ENCODE measurements at regions not wholly inside any gene's neighbourhood (a gene's known extent, or its start where the extent isn't known, plus 50 kb on each side); places are given as distances from the start of the nearest gene placed in this dataset.
A peak's percentile ranks its signal among the peaks of the same experiment; 100 is the strongest.
"Not testable (repeated sequence)": the region's sequence is repeated elsewhere in the genome, so short reads cannot be mapped to it uniquely, and the experiment has no call there.

DNA sequence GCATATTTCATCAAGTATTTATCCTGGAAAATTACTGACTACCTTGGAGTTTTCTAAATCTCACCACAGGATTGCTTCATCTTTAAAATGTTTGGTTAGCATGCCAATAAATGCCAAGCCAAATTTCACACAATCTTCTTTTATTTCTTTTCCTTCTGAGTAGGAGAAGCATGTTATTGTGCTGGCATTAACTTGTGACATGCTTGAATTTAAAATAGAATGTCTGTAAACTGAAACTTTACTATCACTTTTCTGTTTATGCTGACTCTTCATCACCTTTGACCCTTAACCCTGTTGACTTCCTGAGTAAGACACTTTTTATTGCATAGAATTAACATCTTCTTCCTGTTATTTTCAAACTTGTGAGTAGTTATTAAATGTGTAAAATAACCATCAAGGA lies 56.2 kb upstream of the LRRTM4 start:
- Mint-ChIP-seq H3K36me3 (ENCODE audit: insufficient read depth) (no peaks in the 10 kb centered on the region), H3K4me3 (ENCODE audit: low read depth) (no peak overlapping the region), H3K27ac (no peak overlapping the region), H3K4me1 (ENCODE audit: low read depth) (no peaks in the 10 kb centered on the region), H3K9me3 (ENCODE audit: low read depth) (no peaks in the 10 kb centered on the region), H3K27me3 (no peaks in the 10 kb centered on the region)
- TF ChIP-seq CTCF (IDR thresholded peaks at IDR 0.05; ENCODE audit: unreplicated experiment): no peak
- DNase-seq (ENCODE audit: low spot score, unreplicated experiment): no peak

DNA sequence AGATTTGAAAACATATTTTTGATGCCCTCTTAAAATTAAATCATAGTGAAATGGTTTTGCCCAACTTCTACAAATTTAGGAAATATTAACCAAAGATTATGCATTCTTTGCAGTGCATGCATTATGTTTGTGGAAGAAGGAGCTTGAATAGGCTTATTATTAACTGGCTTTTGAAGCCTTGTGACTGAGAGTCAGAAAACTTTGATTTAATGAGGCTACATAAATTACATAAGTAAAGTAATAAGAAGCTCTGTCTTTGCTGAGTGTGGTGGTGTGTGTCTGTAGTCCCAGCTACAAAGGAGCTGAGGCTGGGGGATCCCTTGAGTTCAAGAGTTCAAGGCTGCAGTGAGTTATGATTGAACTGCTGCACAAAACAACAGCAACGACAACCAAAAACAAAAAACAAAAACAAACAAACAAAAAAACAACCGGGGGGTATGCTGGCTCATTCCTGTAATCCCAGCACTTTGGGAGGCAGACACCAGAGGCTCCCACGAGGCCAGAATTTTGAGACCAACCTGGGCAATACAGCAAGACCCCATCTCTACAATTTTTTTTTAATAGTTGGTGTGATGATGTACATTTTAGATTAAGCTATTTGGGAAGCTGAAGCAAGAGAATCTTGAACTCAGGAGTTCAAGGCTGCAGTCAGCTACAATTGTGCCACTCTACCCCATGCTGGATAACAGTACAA lies 57.0 kb upstream of the LRRTM4 start:
- H3K4me3 Mint-ChIP-seq (ENCODE audit: low read depth): no peak overlapping the region
- no peak for TF ChIP-seq CTCF (IDR thresholded peaks at IDR 0.05; ENCODE audit: unreplicated experiment)
- no peak for DNase-seq (ENCODE audit: low spot score, unreplicated experiment)
- H3K27ac Mint-ChIP-seq: no peak overlapping the region
- peaks cover 8% of the 10 kb centered on the region for H3K9me3 Mint-ChIP-seq (ENCODE audit: low read depth)
- H3K27me3 Mint-ChIP-seq: no peaks in the 10 kb centered on the region
- H3K36me3 Mint-ChIP-seq (ENCODE audit: insufficient read depth): no peaks in the 10 kb centered on the region
- H3K4me1 Mint-ChIP-seq (ENCODE audit: low read depth): no peaks in the 10 kb centered on the region

- Mint-ChIP-seq H3K27ac (no peak overlapping the region), H3K27me3 (no peaks in the 10 kb centered on the region), H3K36me3 (ENCODE audit: insufficient read depth) (no peaks in the 10 kb centered on the region), H3K9me3 (ENCODE audit: low read depth) (peaks cover 13% of the 10 kb centered on the region), H3K4me1 (ENCODE audit: low read depth) (no peaks in the 10 kb centered on the region), H3K4me3 (ENCODE audit: low read depth) (no peak overlapping the region)
- no peak for TF ChIP-seq CTCF (IDR thresholded peaks at IDR 0.05; ENCODE audit: unreplicated experiment)
- DNase-seq (ENCODE audit: low spot score, unreplicated experiment): no peak
Observed at GRCh38 chr2:77588438-77588837, 66.3 kb upstream of the LRRTM4 start.

DNA sequence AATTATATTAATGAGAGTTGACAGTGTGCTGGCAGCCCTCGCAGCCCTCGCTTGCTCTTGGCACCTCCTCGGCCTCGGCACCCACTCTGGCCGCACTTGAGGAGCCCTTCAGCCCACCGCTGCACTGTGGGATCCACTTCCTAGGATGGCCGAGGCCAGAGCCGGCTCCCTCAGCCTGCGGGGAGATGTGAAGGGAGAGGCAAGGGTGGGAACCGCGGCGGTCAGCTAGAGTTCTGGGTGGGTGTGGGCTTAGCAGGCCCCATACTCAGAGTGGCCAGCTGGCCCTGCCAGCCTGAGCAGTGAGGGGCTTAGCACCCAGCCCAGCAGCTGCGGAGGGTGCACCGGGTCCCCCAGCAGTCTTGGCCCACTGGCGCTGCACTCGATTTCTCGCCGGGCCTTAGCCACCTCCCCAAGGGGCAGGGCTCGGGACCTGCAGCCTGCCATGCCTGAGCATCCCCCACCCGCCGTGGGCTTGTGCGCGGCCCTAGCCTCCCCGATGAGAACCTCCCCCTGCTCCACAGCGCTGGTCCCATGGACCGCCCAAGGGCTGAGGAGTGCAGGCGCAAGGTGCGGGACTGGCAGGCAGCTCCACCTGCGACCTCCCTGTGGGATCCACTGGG lies 68.2 kb upstream of the LRRTM4 start:
- Mint-ChIP-seq H3K4me3 (ENCODE audit: low read depth) (no peak overlapping the region), H3K27ac (no peak overlapping the region), H3K9me3 (ENCODE audit: low read depth) (peaks cover 7% of the 10 kb centered on the region), H3K27me3 (no peaks in the 10 kb centered on the region), H3K36me3 (ENCODE audit: insufficient read depth) (no peaks in the 10 kb centered on the region), H3K4me1 (ENCODE audit: low read depth) (no peaks in the 10 kb centered on the region)
- TF ChIP-seq CTCF (IDR thresholded peaks at IDR 0.05; ENCODE audit: unreplicated experiment): no peak
- no peak for DNase-seq (ENCODE audit: low spot score, unreplicated experiment)

DNA sequence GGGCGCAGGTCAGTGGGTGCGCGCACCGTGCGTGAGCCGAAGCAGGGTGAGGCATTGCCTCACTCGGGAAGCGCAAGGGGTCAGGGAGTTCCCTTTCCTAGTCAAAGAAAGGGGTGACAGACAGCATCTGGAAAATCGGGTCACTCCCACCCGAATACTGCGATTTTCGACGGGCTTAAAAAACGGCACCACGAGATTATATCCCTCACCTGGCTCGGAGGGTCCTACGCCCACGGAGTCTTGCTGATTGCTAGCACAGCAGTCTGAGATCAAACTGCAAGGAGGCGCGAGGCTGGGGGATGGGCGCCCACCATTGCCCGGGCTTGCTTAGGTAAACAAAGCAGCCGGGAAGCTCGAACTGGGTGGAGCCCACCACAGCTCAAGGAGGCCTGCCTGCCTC lies 70.8 kb upstream of the LRRTM4 start:
- H3K36me3 Mint-ChIP-seq (ENCODE audit: insufficient read depth); H3K4me1 Mint-ChIP-seq (ENCODE audit: low read depth); H3K9me3 Mint-ChIP-seq (ENCODE audit: low read depth); DNase-seq (ENCODE audit: low spot score, unreplicated experiment); H3K27me3 Mint-ChIP-seq: not testable (repeated sequence)
- Mint-ChIP-seq H3K27ac (peak overlapping the region; percentile 88), H3K4me3 (ENCODE audit: low read depth) (peak overlapping the region; percentile 79)

DNA sequence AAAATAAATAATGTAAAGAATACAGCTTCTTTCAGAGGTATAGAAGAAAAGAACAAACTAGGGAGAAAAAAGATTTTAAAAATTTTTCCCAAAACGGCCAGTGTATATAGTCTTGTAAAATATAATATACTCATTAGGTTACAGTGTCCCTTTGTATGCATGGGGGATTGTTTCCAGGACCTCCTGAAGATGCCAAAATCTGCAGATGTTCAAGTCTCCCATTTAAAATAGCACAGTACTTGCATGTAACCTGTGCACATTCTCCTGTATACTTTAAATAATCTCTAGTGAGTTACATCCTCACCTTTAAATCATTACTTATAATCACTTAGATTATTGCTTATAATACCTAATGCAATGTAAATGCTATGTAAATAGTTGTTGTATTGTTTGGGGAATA lies 80.6 kb upstream of the LRRTM4 start:
- TF ChIP-seq CTCF (IDR thresholded peaks at IDR 0.05; ENCODE audit: unreplicated experiment): no peak
- Mint-ChIP-seq H3K36me3 (ENCODE audit: insufficient read depth) (no peaks in the 10 kb centered on the region), H3K9me3 (ENCODE audit: low read depth) (no peaks in the 10 kb centered on the region), H3K4me3 (ENCODE audit: low read depth) (no peak overlapping the region), H3K4me1 (ENCODE audit: low read depth) (peaks cover 9% of the 10 kb centered on the region), H3K27ac (no peak overlapping the region), H3K27me3 (no peaks in the 10 kb centered on the region)
- no peak for DNase-seq (ENCODE audit: low spot score, unreplicated experiment)
